ENCODE measurements at regions not wholly inside any gene's neighbourhood (a gene's known extent, or its start where the extent isn't known, plus 50 kb on each side); places are given as distances from the start of the nearest gene placed in this dataset.

- TF ChIP-seq POLR2A (IDR thresholded peaks at IDR 0.05) (no peak), CTCF (IDR thresholded peaks at IDR 0.05) (no peak)
Measured at GRCh38 chr15:98324341-98324970, 323.9 kb upstream of the IGF1R start.
